ENCODE measurements at regions not wholly inside any gene's neighbourhood (a gene's known extent, or its start where the extent isn't known, plus 50 kb on each side); places are given as distances from the start of the nearest gene placed in this dataset.

DNA sequence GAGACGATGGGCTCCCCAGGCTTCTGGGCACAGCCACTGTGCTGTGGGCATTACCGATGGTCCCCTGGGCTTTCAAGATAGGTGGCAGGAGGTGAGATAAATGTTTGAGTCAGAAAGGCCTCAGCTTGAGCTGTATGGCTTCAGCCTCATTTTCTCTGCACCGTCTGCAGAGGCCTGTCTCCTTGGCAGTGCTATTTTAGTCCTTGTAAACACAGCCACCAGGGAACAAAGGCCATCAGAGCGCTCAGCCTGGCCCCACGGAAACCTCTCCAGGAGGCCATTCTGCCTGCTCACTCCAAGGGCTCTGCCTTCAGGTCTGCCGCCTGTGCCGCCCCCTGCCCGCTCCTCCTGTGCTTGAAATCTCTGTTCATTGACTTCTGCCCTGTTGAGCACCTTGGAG, 1424.9 kb downstream of the TBC1D22A start:
- no peak for DNase-seq (ENCODE audit: low read depth in 2 of 2)

DNA sequence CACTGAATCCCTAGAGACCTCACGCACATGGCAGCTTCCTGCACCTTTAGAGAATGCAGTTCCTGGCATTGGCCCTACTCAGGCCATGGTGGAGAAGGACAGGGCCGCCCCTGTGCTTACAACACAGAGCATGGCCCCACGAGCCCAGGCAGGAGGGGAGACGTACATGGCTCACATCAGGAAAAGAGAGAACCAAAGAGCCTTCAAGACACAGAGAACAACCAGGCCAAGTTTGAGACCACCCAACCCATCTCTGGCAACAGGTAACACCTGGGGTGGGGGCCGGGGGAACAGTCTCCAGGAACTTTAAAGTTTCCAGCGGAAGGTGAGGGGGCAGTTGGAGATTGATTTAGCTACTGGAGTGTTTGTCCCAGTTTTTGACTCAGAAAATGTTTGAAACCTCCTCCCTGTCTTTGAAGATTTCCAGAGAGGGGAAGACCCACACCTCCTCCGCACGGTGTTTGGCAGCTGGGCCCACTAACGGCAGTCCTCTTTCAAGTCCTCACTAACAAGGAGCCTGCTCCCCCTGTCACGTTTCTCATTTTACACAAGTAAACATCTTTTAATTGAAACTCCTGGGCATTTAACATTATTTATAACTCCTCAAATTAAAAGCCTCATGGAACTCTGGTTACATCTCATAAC, 1423.8 kb downstream of the TBC1D22A start:
- DNase-seq (ENCODE audit: low read depth in 2 of 2) = no peak

DNA sequence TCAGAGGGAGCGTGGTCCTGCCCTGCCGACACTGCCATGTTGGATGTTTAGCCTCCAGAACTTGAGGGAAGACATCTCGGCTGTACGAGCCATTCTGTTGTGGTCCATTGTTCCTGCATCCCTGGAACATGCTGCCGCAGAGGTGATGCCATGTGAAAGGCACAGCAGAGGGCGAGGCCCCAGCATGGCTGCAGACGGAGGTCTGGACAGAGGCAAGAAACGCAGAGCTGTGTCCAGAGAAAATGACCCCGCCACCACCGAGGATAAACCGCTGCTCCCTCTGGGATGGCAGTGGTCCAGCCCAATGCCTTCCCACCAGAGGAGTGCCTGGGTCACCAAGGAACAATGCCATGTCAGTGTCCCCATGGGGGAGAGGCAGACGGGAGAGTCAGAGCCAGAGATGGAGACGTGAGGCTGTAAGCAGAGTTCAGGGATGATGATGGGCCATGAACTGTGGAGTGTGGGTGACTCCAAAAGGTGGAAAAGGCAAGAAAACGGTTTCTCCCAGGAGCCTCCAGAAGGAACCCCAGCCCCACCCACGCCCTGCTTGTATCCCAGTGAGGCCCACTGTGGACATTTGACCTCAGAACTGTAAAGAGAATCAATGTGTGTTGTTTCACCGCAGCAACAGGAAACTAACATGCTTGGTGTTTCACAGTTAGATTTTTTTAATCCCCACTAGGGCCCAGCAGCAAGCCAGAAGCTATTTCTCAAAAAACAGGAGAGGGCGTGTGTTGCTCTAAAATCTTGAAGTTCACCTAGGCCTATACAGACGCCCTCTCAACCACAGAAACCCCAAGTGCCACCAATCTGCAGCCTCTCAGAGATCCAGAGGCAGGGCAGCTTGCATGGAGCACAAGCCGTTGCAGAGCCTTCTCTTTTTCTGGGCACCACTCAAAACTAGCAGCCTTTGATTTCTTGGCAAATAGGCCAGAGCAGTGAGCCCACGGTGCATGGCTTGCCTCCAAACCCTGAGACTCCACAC, 1422.9 kb downstream of the TBC1D22A start:
- no peak for DNase-seq (ENCODE audit: low read depth in 2 of 2)

DNA sequence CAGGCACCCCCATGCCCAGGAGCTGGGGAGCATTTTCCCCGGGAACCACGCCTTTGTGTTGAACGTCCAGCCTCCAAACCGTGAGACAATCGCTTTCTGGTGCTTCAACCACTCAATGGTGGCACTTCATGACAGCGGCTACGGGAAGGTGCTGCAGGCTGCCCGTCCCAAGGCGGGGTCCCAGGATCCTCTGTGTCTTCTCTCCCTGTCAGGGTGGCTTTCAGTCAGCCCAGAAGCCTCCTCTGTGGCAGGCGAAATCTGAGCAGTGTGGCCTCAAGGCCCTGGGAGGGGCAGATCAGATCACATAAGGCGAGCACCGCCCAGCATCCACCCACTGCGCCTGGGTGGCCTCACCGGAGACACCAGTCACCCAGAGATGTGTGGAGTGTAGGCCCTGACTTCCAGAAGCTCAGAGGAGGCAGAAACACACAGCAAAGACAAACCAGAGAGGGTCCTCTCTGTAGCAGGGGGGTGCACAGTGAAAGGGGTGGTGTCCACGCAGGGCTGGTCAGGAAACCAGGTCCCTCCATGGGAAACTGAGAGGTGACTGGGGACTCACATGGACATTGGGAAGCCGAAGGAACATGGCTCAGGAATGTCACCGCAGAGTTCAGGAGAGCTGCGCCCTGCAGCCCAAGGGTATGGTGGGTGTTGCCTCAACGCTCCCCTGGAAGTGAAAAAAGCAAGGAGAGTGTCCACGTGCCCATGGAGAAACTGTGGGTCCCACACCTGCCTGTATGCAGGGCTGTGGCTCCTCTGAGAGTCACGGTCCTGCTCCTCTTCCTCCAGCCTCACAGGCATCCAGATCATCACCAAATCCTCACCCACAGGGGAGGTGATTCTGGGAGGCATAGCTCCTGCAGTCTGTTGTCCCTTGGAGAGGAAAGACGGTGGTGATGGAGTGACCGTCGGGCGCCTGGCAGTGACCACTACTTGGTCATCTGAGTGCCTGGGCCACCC, 1420.7 kb downstream of the TBC1D22A start:
- no peak for DNase-seq (ENCODE audit: low read depth in 2 of 2)

DNA sequence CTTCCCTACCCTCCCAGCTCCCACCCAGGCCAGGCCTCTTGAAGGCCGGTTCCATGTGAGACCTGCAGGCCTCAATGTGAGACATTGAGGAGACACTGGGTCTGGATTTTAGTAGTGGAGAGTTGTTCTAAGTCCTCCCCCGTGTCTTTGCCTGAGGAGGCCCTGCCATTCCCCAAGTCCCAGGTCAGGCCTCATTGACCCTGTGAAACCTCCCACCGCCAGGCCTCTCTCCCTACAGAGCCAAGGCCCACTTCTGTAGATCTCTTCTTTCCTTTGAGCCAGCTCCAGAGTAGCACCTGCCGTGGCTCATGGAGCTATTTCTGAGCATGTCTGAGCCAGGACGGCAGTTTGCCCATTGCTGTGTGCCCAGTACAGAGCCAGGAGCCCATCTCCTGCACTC, 1419.6 kb downstream of the TBC1D22A start:
- DNase-seq (ENCODE audit: low read depth in 2 of 2) = no peak

DNA sequence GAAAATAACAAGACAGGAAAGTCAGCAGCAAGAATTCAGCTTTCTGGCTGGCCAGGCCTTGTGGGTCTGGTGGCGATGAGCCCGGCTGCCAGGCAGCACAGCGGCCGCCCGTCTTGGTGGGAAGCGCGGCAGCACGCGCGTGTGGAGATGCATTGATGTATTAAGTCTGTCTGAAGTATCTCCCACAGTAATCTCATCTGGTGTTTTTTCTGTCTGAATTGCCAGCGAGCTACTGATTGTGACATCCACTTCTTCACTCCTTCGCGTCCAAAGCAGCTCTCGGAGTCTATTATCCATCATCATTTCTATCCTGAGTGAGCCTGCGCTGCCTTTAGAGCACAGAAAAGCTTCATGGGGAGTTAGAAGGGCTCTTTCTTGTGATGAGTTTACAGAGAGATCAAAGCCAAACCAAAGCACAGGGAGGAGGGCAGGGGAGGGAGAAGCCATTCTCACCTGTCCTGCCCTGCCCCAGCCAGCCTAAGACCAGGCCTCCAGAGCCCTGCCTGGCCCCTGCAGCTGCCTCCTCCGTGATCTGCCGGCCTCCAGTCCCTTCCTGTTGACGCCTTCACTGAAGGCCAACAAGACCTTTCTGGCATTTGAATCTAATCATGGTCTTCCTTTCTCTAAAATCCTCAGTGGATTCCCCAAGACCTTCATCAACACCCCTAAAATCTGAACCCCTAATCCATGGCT, 1419.0 kb downstream of the TBC1D22A start:
- no peak for DNase-seq (ENCODE audit: low read depth in 2 of 2)

DNA sequence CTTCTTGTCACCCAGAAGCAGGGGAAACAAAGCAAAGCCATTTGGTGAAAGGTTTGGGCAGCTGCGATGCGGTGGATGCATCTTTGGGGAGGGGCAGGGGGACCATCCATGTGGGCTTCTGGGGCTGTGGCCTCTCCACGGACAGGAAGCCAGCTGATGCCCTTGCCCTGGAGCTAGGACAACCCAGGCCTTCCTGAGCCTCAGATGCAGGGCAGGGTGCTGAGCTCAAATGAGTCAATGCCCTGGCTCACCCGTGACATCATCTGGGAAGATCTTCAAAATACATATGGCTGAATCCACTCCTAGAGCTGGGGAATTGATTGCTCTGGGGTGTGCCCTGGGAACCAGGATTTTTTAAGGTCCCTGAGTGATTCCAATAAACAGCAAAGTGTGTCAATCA, 1418.2 kb downstream of the TBC1D22A start:
- DNase-seq (ENCODE audit: low read depth in 2 of 2) = no peak

DNA sequence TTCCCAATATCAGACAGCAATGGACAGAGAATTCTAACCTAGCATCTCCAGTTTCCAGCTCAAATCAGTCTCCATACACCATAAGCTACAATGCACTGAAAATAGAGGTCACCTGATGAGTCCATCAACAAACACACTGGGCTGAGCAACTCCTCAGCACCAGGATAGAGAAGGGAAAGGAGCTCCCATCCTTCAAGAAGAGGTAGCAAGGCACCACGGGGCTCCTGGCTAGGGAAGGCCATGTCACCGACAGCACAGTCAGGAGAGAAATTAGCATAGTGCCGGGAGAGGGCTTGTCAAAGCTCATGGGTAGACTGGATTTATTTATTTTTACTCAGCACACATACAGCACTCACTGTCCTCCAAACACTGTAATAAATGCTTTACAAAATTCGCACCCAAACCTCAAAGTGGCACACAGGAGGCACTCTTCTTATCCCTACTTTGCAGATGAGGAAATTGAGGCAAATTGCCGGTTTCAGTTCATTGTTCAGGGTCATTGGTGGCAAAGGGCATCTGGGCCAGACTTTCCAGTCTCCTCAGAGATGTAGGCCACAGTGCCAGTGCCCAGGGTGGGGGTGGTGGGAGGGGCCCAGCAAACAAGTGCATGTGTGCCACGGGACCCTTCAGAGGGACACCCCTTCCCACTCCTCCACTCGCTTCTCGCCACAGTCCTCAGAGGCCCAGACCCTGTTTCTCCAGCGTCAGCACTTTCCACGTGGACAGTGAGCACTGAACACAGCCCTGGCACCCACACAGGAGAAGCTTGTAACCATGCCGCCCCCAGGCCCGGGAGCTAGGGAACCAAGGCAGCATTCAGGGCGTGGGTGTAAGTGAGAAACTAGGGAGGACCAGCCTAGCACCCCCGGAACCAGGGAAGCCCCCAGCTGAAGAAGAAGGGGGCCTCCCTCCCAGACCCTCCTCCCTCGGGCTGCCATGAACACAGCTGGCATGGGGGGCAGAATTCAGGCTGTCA, 1417.4 kb downstream of the TBC1D22A start:
- DNase-seq (ENCODE audit: low read depth in 2 of 2) = no peak

DNA sequence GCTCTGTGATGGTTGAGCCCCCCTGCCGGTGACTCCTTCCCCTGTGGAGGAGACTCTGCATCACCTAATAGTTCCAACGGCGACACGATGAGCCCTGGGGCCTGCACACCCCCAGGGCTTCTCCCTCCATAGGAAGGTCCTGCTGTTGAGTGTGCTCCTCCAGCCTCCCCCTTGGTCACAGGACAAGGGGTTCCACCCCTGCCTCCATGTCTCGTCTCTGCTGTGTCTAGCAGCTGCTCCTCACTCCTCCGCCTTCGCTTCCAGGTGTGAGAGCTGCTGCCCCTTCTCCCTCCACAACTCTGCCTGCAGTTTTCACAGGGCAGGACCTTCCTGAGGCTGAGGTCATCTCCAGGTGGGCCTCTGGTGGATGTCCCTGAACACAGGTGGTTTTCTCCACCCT, 1416.1 kb downstream of the TBC1D22A start:
- no peak for DNase-seq (ENCODE audit: low read depth in 2 of 2)

DNA sequence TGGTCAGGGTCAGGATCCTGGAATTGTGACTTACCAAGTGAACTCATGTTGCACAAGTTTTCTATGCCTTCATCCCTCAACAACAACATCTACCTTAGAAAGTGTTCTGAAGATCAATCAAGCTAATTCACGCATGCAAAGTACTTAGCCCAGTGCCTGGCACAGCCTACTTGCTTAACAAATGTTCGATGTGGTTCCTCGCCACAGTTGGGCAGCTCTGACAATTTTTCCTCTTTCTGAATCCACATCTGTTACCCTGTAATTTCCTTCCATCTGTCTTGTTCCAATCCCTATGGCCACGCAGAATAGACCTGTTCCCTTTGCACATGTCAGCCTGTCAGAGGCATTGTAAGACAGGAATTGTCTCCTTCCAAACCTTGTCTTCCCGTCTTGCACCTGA, 1415.2 kb downstream of the TBC1D22A start:
- DNase-seq (ENCODE audit: low read depth in 2 of 2) = no peak

DNA sequence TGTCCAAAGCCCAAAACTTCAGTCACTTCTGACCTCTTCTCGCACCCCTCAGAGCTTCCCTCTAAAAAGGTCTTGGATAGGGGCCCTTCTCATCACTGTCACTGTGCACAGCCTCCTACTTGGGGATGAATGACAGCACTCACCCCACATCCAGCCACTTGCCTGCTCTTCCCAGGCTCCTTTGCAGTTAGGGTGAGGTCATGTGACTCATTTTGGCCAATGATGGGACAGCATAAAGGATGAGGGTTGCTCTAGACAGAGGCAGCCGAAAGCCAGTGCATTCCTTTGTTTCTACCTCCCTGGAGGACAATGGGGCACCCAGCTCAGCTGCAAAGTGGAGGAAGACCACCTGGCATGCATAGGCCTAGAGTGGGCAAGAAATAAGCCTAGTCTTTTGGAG, 1413.3 kb downstream of the TBC1D22A start:
- no peak for DNase-seq (ENCODE audit: low read depth in 2 of 2)

DNA sequence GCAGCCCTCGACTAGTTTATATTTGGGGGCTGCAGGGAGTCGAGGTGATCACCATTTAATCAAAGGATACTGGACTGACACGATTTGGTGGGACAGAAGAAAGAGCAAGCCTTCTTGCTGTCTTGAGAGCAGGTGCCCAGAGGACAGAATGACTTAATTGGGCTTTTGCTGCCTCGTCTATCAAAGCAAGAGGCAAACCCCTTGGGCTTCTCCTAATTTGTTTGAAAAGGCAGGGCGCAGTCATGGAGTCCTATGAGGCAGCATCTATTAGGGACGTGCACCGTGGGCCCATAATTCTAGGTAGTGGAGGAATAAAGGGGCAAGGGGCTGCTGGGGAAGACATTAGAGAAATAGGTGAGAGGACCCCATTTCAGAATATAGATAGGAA, 1411.3 kb downstream of the TBC1D22A start:
- DNase-seq (ENCODE audit: low read depth in 2 of 2) = no peak

DNA sequence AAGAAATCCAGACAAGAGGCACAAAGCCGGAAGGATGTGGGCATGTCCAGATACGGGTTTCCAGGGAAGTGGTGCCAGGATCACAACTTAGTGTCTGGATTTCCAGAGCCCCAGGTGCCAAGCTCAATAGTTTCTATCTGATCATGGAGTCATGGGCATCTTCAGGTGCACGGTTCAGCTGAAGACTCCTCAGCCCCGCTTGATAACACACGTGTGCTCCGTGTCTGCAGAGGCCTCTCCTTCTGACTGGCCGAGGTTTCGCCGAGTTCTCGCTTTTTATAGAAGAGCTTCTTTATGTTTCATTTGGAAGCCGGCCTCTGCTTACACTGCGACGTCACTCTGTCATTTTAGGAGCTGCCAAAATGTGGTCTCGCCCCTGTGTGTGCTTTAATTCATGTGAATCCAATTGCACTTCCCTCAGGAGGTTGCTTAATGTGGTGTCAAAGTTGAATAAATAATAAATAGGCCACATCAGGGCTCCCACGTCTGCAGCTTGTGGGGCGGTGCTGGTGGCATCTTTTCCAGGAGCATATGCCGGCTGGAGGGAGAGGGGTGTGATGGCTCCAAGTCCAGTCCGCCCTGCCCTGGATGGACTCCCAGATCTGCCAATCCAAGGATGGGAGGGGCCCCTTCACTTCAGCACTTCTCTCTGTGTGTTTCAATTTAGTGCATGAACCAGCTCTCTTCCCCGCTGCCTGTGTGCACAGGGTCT, 1410.8 kb downstream of the TBC1D22A start:
- no peak for DNase-seq (ENCODE audit: low read depth in 2 of 2)

DNA sequence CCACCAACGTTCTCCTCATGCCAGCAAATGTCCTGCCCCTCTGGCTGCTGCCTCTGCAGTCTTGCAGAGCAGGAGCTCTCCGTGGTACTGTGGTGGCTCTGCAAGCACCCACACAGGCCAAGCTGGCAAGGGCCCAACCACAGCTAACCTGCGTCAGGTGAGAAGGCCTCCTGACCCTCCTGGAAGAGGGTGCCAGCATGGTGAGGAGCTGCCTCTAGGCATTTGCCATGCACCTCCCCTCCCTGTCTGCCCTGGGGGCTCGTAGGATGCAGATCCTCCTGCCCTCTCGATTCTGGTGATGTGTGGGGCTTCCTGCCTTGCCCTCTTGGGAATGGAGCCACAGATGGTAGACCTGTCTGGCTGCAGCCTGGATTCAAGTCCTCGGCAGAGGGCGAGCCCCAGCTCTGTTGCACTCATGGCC, 1408.8 kb downstream of the TBC1D22A start:
- DNase-seq (ENCODE audit: low read depth in 2 of 2) = no peak

DNA sequence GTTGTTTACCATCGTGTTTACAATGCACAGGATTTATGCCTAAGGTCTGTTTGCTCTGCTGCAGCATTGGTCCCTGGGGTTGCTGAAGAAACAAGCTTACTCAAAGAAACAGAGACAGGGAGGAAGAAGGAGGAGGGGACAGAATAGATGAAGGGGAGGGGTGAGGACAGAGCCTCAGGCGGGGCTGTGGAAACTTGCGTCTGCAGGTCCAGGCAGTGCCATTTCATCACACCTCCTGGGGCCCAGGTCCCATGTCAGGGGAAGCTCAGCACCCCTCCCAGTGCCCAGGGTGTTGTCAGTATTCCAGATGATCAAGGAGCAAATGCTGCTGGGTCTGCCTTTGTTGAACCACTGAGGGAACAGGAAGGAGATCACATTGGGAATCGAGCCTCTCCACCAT, 1406.8 kb downstream of the TBC1D22A start:
- DNase-seq (ENCODE audit: low read depth in 2 of 2) = no peak

DNA sequence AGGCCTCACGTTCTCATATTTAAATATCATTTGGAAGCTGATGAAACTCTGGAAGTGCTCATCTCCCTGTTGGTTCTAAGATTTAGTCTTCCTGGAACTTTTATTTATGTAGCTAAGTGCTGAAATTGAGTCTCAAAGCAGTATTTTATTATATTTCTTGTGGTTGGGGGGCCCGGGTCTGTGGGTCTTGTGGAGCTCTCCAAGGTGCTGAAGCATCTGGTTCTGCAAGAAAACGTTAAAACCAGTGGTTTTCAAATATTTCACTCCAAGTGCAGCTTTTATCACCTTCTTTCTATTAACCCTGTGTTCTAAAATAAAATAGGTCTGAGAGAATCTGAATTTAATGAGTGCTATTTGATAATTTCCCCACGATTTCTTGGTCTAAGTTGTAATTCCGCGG, 1404.8 kb downstream of the TBC1D22A start:
- no peak for DNase-seq (ENCODE audit: low read depth in 2 of 2)

DNA sequence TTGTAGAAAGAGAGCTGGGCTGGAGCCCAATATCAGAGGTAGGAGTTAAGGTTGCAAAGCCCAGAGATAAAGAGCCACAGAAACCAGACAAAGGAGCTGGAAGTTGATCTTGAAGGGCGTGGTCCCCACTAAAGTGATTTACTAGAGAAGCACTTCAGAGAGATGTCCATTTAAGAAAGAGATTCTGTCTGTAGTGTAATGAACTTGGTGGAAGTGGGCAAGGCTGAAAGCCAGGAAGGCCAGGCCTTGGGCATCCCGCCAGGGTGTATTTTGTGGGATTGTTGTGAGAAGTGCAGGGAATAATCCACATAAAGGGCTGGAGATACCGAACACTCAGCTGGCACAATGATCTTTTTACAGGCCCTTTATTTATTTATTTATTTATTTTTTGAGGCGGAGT, 1398.8 kb downstream of the TBC1D22A start:
- DNase-seq (ENCODE audit: low read depth in 2 of 2) = no peak

DNA sequence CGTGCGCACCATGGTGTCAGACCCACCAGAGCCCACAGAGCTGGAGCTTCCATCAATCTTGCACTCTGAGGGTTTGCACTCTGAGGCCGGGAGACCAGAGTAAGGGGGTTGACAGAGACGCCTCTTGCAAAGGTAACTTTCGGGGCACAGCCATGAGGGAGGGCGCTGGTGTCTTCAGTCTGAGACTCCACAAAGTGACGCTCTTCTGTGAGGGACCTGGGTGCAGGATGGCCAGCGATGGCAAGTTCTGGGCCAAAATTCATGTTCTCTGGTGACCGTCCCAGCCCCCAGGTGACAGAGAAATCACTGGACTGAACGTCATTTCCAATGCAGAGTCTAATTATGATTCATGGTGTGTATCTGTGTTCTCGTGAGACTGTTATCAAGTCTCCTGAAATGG, 1395.2 kb downstream of the TBC1D22A start:
- DNase-seq (ENCODE audit: low read depth in 2 of 2) = no peak

DNA sequence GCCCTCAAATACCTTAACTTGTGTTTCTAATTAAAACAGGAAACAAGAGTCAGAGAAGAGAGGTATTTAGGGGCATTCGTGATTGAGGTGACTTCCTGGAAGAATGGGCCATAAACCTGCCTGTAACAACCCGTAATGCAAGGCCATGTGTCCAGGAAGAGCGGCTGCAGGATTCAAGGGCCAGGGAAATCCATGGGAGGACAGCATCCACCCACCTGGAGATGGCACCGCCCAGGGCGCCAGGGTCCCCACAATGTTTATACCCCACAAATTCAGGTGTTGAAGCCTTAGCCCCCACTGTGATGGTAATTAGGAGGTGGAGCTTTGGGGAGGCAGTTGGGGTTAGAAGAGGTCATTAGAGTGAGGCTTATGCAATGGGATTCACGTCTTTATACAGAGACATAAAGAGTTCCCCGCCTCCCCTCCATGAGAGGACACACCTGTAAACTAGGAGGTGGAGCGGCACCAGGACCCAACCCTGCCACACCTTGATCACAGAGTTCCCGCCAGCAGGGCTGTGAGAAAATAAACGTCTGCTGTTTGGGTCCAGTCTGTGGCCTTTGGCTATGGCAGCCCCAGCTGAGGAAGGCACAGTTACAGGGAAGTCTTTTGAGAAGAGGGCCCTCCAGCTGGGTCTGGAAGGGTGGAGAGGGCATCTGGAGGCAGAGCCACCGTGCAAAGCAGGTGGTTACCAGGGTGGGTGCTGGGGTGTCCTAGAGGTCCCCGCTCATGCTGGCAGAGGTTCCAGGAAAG, 1394.3 kb downstream of the TBC1D22A start:
- no peak for DNase-seq (ENCODE audit: low read depth in 2 of 2)
